NCI-H82 treated with DMSO at 0.1 percent for 48 hours (cell line): ENCODE measurements at regions not wholly inside any gene's neighbourhood (a gene's known extent, or its start where the extent isn't known, plus 50 kb on each side); places are given as distances from the start of the nearest gene placed in this dataset.
"Not testable (repeated sequence)": the region's sequence is repeated elsewhere in the genome, so short reads cannot be mapped to it uniquely, and the experiment has no call there.

ENCODE experiments used
- DNase-seq: peaks from one replicate; lab custom pipeline; 2025; ENCODE audit not compliant: unreplicated experiment; lab: John Stamatoyannopoulos, UW

DNA sequence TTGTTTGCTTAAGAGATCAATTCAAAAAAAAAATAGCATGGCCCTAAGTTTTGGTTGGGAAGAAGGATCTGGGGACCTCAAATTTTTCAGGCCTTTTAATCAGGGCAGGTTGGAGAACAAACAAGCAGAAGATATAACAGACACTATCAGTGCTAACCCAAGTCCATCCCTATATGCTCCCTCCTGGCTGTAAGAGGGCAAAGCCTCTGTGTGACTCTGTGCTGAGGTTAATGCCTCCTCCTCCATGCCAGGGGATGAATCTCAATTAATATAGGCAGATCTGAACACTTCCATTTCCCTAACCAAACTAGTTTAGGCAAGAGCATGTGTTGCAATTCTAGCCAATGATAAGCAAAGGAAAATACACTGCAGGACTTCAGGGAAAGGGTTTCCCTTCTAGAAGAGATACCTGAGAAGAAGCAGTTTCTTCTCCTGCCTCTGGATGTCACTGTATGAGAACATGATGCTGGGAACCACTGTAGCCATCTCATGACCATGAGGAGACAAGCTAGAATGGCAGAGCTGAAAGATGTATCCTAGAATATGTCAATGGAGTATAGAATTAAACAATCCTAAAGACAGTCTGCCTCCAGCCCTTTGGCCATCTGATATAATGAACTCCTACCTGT lies 76.0 kb downstream of the CHD9NB start:
- DNase-seq = no peak

DNA sequence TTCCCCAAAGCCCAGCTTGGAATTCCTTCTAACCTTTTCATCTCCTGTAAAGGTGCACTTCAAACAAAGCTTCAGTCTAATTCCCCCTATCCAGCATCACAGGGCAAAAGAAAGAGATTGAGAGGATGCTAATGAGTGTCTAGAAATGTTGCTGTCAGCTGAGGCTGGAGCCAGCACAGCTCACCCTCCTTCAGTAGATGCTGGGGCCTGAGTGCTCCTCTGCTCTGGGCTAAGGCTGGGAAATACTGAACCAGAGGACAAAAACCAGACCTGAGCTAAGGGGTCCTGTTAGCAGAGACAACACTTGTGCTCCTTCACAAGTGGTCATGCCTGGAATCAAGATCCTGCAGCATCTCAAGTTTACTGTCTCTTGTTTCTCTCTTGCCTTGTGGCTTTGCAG lies 85.0 kb downstream of the CHD9NB start:
- DNase-seq = no peak

DNA sequence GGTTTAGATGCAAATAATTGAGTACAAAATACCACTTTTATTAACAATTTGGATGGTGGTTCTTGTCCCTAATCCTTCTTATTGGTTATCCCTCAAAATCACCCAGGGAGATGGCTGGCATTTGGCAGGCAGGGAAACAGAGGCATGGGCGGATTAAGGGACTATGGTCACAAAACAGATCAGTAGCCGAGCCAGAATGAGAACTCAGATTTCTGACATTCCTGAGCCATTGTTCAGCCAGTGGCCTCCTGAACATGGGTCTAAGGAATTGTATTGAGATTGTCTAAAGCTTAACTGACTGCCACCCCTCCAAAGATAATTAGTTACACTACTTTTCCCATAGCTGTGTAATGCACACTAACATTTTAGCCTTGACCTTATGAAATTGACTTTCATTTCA lies 88.4 kb downstream of the CHD9NB start:
- DNase-seq = no peak

- DNase-seq = no peak
Observed at GRCh38 chr16:52963855-52964242, 88.8 kb downstream of the CHD9NB start.

- no peak for DNase-seq
Observed at GRCh38 chr16:52963212-52963854, 89.4 kb downstream of the CHD9NB start.

DNA sequence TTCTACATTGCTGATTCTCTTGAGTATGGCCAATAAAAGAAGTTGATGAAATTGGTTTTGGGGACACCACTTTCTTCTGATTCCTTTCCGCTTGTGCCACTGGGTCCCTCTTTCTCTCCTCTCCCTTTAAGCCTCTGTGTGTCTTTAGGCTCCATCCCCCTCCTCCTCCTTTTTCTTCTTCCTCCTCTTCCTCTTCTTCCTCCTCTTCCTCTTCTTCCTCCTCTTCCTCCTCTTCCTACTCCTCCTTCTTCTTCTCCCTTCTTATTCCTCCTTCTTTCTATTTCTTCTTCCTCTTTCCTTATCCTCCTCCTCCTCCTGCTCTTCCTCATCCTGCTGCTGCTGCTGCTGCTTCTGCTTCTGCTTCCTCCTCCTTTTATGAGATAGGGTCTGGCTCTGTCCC lies 93.7 kb downstream of the CHD9NB start:
- no peak for DNase-seq

- DNase-seq = no peak
Observed at GRCh38 chr16:52957199-52957598, 95.5 kb downstream of the CHD9NB start.

DNA sequence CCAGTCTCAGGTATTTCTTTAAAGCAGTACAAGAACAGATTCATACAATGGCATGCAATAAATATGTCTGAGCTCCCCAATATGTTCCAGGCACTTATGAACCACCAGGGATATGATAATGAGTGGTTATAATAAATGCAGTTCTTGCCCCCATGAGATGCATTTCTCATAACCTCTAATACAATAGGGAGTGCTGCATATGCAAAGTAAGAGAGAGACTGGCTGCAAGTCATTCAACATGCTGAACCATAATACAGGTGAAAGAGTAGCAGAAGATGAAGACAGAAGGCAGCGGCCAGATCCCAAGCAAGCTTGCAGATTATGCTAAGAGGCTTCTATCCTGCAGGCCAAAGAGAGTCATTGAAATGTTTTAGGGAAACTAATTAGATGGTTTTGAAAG lies 96.7 kb downstream of the CHD9NB start:
- no peak for DNase-seq

DNA sequence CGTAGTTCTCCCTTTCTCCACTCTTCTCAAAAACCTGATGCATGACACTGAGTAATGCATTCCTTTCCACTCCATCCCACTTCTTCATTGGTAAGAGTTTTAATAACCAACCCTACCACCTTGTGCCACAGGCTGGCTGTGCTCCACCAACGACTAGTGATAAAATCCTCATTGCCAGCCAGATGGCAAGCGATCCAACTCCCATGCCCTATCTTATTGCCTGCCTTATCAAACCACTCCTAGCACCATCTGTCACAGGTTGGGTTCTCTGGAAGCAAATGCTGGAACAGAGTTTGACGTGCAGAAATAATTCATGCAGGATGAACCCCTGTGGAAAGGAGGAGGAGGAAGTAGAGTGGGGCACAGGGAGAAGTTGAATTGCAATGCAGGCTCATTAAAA lies 99.5 kb downstream of the CHD9NB start:
- no peak for DNase-seq

- no peak for DNase-seq
Observed at GRCh38 chr16:52948946-52949345, 103.8 kb downstream of the CHD9NB start.

DNA sequence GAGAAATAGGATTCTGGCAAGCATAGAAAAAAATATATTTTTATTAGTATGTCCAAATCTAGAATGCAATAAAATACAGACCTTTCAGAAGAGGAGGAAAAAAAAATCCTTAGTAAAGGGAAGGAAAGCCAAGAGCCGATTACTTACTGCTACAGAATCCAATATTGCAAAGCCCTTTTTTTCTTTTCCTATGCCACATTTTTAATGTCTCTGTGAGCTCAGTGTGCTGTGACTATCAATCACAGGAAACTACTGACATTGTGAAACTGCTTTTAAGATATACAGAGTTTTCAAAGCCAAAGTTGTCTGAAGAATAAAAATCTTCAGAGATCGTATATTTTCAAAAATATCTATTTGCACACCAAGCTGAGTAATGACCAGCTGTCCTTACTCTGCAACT lies 120.4 kb downstream of the CHD9NB start:
- no peak for DNase-seq

DNA sequence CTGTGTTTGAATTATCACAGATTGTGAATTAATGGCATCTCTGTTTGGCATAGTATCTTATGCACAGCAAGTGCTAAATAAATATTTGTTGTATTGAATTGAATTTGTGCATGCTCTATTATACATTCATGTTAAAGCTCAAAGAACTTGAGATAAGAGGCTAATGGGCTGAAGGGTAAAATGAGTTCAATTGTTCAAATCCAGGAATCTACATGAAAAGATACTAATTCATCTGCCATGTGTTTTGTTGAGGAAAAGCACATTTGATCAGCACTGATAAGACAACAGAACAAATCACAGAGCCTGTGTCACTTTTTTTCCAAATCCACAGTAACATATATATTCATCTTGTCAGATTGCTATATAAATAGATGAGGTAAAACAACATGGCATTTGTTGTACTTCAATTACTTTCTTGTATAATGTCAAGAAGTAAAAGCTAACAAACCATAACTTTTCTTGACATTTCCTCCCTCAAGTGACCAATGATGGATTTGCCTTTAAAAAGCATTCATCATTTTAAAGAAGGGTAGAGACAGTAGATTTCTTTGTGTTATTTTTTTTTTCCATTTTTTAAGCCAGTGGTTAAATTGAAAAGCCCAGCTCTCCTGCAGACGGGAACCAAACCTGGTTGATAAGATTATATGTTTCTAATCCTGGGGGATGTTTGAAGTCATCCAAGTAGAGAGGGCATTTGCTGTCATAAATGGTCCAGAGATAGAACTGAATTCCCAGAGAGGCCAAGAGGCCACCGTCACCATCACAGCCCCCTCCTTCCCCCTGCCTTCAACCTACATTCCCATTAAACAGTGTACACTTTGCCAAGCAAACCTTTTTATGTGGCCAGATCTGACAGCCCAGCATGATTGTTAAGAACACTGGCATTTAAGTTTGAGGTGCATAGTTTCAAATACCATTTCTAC lies 123.0 kb downstream of the CHD9NB start:
- DNase-seq = no peak

DNA sequence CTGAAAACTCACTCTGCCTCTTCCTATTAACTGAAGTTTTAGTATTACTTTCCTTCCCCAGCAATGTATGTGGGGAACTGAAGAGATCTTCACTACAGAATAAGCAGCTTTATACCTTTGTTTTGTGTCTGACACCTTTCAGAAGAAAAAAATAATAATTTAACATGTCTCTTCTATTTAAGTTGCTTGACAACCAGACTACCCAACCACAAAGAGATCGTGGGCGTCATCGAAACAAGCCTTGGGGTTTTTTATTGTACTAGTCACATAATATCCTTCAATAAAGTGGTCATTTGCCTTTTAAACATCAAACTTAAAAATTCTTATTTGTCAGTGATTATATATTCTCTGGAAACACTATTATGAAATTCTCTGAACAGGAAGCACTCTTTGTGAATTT lies 123.7 kb downstream of the CHD9NB start:
- DNase-seq = no peak

DNA sequence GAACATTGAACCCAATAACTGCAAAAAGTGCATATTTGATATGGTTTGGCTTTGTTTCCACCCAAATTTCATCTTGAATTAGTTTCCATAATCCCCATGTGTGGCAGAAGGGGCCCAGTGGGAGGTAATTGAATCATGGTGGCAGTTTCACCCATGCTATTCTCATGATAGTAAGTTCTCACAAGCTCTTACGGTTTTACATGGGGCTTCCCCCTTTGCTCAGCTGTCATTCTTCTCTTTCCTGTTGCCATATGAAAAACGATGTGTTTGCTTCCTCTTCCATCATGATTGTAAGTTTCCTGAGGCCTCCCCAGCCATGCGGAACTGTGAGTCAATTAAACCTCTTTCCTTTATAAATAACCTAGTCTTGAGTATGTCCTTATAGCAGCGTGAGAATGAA lies 127.6 kb downstream of the CHD9NB start:
- no peak for DNase-seq

DNA sequence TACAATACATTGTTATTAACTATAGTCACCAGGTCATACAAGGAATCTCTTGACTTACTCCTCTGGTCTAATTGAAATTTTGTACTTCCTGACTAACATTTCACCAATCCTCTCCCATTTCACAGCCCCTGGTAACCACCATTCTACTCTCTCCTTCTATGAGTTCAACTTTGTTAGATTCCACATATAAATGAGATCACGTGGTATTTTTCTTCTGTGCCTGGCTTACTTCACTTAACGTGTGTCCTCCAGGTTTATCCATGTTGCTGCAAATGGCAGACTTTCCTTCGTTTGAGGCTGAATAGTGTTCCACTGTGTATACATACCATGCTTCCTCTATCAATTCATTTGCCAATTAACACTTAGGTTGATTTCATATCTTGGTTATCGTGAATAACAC lies 128.5 kb downstream of the CHD9NB start:
- DNase-seq = no peak

- DNase-seq = no peak
Observed at GRCh38 chr16:52921104-52921503, 131.6 kb downstream of the CHD9NB start.

- no peak for DNase-seq
Observed at GRCh38 chr16:52920331-52920730, 132.4 kb downstream of the CHD9NB start.

DNA sequence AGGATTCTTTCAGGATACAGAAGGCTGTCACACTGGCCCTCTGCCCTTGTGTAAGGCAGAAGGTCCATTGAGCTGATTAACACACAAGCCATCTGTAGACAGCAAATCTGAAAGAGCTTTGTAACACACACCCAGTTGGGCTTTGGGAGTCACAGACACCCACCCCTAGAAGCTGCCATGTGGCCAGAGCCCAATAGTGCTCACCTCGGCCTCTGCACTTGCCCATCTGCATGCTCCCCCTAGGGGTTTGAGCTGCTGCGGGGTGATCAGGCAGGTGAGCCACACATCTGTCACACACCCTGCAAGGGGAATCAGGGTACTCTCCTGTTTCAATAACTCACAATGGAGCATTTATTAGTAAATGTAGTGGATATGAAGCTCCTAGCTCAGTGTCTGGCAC lies 138.3 kb downstream of the CHD9NB start:
- peak; percentile 74 for DNase-seq

DNA sequence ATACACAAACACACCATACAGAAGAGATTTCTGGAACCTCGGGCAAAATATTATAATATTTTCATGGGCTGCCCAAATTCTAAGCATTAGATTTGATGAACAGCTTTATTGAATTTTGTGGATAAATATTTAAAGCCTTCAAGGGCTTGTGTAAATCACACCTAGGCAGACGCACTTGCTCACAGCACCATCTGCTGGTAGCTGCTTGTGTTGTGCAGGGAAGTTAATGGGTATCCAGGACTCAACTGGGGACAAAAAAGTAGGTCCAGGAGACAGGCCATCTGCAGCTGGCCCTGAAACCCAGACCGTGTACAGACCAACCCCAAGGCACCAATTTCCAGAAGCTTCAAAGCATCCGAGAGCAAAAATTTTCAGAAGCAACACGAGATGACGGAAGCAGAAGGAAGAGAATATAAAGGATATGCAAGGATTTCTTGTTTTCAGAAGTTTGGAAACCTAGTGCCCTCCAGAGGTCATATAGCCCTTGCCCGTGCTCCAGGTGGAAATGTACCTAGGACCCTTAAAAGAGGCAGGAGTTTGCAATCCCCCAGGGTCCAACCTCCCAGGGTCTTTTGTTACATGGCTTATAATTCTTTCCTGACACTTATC lies 140.0 kb downstream of the CHD9NB start:
- peak; percentile 38 for DNase-seq

DNA sequence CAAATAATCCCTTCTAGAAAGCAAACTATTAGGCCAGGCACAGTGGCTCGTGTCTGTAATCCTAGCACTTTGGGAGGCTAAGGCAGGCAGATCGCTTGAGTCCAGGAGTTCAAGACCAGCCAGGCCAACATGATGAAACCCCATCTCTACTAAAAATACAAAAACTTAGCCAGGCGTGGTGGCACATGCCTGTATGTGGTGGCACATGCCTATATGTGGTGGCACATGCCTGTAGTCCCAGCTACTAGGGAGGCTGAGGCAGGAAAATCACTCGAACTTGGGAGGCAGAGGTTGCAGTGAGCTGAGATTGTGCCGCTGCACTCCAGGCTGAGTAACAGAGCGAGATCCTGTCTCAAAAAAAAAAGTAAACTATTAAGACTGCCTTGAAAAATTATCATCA lies 144.6 kb downstream of the CHD9NB start:
- DNase-seq = not testable (repeated sequence)

GRCh38 chr16:52906281-52906680 lies 146.4 kb downstream of the CHD9NB start:
- DNase-seq = no peak
